Astrocyte (in vitro differentiated cells and primary cell): ENCODE measurements at regions not wholly inside any gene's neighbourhood (a gene's known extent, or its start where the extent isn't known, plus 50 kb on each side); places are given as distances from the start of the nearest gene placed in this dataset.

Source experiments
- DNase-seq: peaks from one replicate; pipeline ENCODE4 v3.0.0-alpha.2; 2010; ENCODE audit warnings: low read depth
- FAIRE-seq: peaks from 2 replicates; lab custom pipeline; 2011; peaks lifted over from hg19 to GRCh38; lab: Jason Lieb, UNC
- H2AFZ ChIP-seq: 2 replicates; pipeline ENCODE4 v1.6.0; 2012; ENCODE audit warnings: low read depth, low read length, inconsistent platforms
- H3K27ac ChIP-seq: 2 replicates; pipeline ENCODE4 v1.5.1; 2011; ENCODE audit warnings: low read depth, low read length, inconsistent platforms
- H3K27me3 ChIP-seq: 2 replicates; pipeline ENCODE4 v1.6.0; 2011; ENCODE audit warnings: low read length, inconsistent platforms; ENCODE audit not compliant: insufficient read depth
- H3K36me3 ChIP-seq: 2 replicates; pipeline ENCODE4 v1.5.1; 2011; ENCODE audit warnings: low read length, inconsistent platforms; ENCODE audit not compliant: insufficient read depth
- H3K4me1 ChIP-seq: 2 replicates; pipeline ENCODE4 v1.5.1; 2011; ENCODE audit warnings: low read length, inconsistent platforms; ENCODE audit not compliant: insufficient read depth
- H3K4me2 ChIP-seq: 2 replicates; pipeline ENCODE4 v1.6.0; 2012; ENCODE audit warnings: low read length, inconsistent platforms
- H3K4me3 ChIP-seq: 2 replicates; pipeline ENCODE4 v1.5.1; 2011; ENCODE audit warnings: low read depth, mild to moderate bottlenecking, low read length, inconsistent platforms; ENCODE audit not compliant: insufficient read depth
- H3K79me2 ChIP-seq: 2 replicates; pipeline ENCODE4 v1.6.0; 2012; ENCODE audit warnings: mild to moderate bottlenecking, low read length, inconsistent platforms; ENCODE audit not compliant: insufficient read depth
- H3K9ac ChIP-seq: 2 replicates; pipeline ENCODE4 v1.6.0; 2012; ENCODE audit warnings: mild to moderate bottlenecking, low read length, inconsistent platforms
- H3K9me3 ChIP-seq: 2 replicates; pipeline ENCODE4 v1.5.1; 2012; ENCODE audit warnings: low read depth, mild to moderate bottlenecking, low read length, inconsistent platforms; ENCODE audit not compliant: insufficient read depth
- H4K20me1 ChIP-seq: 2 replicates; pipeline ENCODE4 v1.6.0; 2012; ENCODE audit warnings: low read length, inconsistent platforms; ENCODE audit not compliant: insufficient read depth
- H3K27ac Mint-ChIP-seq: one replicate; pipeline ENCODE4 v1.8.0; 2021; ENCODE audit warnings: mild to moderate bottlenecking, mixed read lengths; ENCODE audit not compliant: unreplicated experiment
- H3K27me3 Mint-ChIP-seq: one replicate; pipeline ENCODE4 v1.8.0; 2021; ENCODE audit warnings: low read depth, mixed read lengths; ENCODE audit not compliant: unreplicated experiment
- H3K36me3 Mint-ChIP-seq: one replicate; pipeline ENCODE4 v1.8.0; 2021; ENCODE audit warnings: low read depth, mixed read lengths; ENCODE audit not compliant: unreplicated experiment
- H3K4me1 Mint-ChIP-seq: one replicate; pipeline ENCODE4 v1.8.0; 2021; ENCODE audit warnings: low read depth, mixed read lengths; ENCODE audit not compliant: unreplicated experiment
- H3K4me3 Mint-ChIP-seq: one replicate; pipeline ENCODE4 v1.8.0; 2021; ENCODE audit warnings: mild to moderate bottlenecking, moderate library complexity, mixed read lengths; ENCODE audit not compliant: unreplicated experiment
- H3K9me3 Mint-ChIP-seq: one replicate; pipeline ENCODE4 v1.8.0; 2021; ENCODE audit warnings: mild to moderate bottlenecking, mixed read lengths; ENCODE audit not compliant: unreplicated experiment
- EZH2 ChIP-seq: IDR thresholded peaks from 2 replicates; pipeline ENCODE4 v1.6.1; 2012; ENCODE audit warnings: mild to moderate bottlenecking, low read length, inconsistent platforms; ENCODE audit not compliant: insufficient read depth
- TF ChIP-seq, protein P1 (sequence below): IDR thresholded peaks from 2 replicates; pipeline ENCODE4 v1.5.1; 2011; ENCODE audit warnings: low read depth, mild to moderate bottlenecking, inconsistent platforms, low read length, moderate library complexity; ENCODE audit not compliant: insufficient read depth

DNA sequence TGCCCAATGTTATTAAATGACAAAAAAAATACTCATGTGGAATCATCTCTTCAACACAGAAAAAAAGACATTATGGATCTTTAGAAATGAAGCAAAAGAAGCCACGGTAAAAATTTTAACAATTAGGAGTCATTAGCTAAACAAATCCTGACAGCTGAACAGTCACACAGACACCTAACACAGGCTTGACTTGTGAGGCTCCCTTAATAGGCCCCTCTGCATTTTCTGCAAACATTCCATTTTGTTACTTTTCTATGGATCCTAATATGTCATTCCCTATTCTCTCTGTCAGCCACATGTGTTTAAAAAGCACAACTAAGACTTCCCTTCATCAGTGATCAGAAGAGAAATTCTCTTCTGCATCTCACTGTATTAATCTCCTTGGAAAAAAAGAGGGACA, 1331.5 kb downstream of the CDH8 start:
- no peak for DNase-seq
- H3K79me2 ChIP-seq, result no peaks in the 10 kb centered on the region
- no peak overlapping the region for H2AFZ ChIP-seq
- H3K27me3 Mint-ChIP-seq, result no peaks in the 10 kb centered on the region
- H3K4me1 Mint-ChIP-seq, result no peaks in the 10 kb centered on the region
- no peaks in the 10 kb centered on the region for H3K9me3 ChIP-seq
- no peak overlapping the region for H3K4me2 ChIP-seq
- no peak for FAIRE-seq
- H4K20me1 ChIP-seq, result no peaks in the 10 kb centered on the region
- H3K4me1 ChIP-seq, result no peaks in the 10 kb centered on the region
- H3K4me3 ChIP-seq, result no peak overlapping the region
- no peak for TF ChIP-seq EZH2
- TF ChIP-seq, protein P1, sequence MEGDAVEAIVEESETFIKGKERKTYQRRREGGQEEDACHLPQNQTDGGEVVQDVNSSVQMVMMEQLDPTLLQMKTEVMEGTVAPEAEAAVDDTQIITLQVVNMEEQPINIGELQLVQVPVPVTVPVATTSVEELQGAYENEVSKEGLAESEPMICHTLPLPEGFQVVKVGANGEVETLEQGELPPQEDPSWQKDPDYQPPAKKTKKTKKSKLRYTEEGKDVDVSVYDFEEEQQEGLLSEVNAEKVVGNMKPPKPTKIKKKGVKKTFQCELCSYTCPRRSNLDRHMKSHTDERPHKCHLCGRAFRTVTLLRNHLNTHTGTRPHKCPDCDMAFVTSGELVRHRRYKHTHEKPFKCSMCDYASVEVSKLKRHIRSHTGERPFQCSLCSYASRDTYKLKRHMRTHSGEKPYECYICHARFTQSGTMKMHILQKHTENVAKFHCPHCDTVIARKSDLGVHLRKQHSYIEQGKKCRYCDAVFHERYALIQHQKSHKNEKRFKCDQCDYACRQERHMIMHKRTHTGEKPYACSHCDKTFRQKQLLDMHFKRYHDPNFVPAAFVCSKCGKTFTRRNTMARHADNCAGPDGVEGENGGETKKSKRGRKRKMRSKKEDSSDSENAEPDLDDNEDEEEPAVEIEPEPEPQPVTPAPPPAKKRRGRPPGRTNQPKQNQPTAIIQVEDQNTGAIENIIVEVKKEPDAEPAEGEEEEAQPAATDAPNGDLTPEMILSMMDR, result no peak
- no peak overlapping the region for H3K4me3 Mint-ChIP-seq
- no peaks in the 10 kb centered on the region for H3K27me3 ChIP-seq
- no peak overlapping the region for H3K9ac ChIP-seq
- peaks cover 2% of the 10 kb centered on the region for H3K9me3 Mint-ChIP-seq
- H3K27ac Mint-ChIP-seq, result no peak overlapping the region
- H3K36me3 Mint-ChIP-seq, result no peaks in the 10 kb centered on the region
- H3K27ac ChIP-seq, result no peak overlapping the region
- no peaks in the 10 kb centered on the region for H3K36me3 ChIP-seq

DNA sequence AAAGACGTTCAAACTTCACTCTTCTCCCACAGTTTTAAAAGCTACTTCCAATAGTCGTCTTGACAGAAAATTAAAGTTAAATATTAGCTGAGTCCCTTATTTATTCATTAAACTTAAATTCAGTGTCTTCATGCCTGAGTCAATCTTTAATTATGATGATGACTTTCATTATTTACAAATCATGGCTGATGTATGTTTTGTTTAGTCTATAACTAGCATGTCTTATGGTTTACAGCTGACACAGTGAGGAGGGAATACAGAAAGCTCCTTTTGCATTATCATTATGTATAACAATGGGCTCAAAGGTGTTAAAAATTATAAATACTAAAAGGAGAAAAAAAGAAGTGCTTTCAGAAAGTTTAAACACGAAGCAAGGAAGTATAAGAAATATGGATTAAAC, 1333.1 kb downstream of the CDH8 start:
- Histone ChIP-seq H2AFZ (no peak overlapping the region), H4K20me1 (no peaks in the 10 kb centered on the region), H3K4me1 (no peaks in the 10 kb centered on the region), H3K4me3 (no peak overlapping the region), H3K4me2 (no peak overlapping the region), H3K79me2 (no peaks in the 10 kb centered on the region), H3K27ac (no peak overlapping the region), H3K9me3 (no peaks in the 10 kb centered on the region), H3K27me3 (no peaks in the 10 kb centered on the region), H3K9ac (no peak overlapping the region), H3K36me3 (no peaks in the 10 kb centered on the region)
- FAIRE-seq, result no peak
- TF ChIP-seq, protein P1, result no peak
- no peak for TF ChIP-seq EZH2
- peaks cover 2% of the 10 kb centered on the region for H3K9me3 Mint-ChIP-seq
- H3K4me3 Mint-ChIP-seq, result no peak overlapping the region
- no peak for DNase-seq
- H3K4me1 Mint-ChIP-seq, result no peaks in the 10 kb centered on the region
- H3K27ac Mint-ChIP-seq, result no peak overlapping the region
- H3K27me3 Mint-ChIP-seq, result no peaks in the 10 kb centered on the region
- no peaks in the 10 kb centered on the region for H3K36me3 Mint-ChIP-seq

DNA sequence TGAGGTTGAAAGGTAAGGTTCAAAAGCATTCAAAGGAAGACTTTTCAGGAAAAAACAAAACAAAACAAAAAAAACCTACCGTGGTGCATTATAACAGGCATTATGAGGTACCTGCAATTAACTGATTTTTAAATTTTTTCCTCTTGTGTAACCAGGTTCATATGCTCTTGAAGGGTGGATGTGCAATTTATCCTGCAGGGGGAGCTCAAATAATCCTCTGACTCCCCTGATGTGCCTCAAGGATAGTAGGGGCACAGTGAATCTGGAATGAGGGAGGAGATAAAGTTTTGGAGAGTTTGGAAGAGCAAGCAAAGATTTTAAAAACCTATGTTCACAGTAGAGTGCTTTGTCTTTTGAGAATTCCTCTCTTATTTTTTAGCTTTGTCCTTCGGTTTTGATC, 1349.4 kb downstream of the CDH8 start:
- Mint-ChIP-seq H3K4me3 (no peak overlapping the region), H3K36me3 (no peaks in the 10 kb centered on the region), H3K27me3 (no peaks in the 10 kb centered on the region), H3K27ac (no peak overlapping the region), H3K4me1 (no peaks in the 10 kb centered on the region), H3K9me3 (peaks cover 7% of the 10 kb centered on the region)
- H3K79me2 ChIP-seq, result no peaks in the 10 kb centered on the region
- H3K27ac ChIP-seq, result no peak overlapping the region
- H3K36me3 ChIP-seq, result no peaks in the 10 kb centered on the region
- no peaks in the 10 kb centered on the region for H3K9me3 ChIP-seq
- H3K27me3 ChIP-seq, result no peaks in the 10 kb centered on the region
- H3K4me1 ChIP-seq, result no peaks in the 10 kb centered on the region
- no peak overlapping the region for H2AFZ ChIP-seq
- DNase-seq (no peak), FAIRE-seq (no peak)
- no peak overlapping the region for H3K4me2 ChIP-seq
- H4K20me1 ChIP-seq, result no peaks in the 10 kb centered on the region
- no peak for TF ChIP-seq EZH2
- TF ChIP-seq, protein P1, result no peak
- no peak overlapping the region for H3K4me3 ChIP-seq
- H3K9ac ChIP-seq, result no peak overlapping the region
